Kidney epithelial cell (primary cell): ENCODE measurements at regions not wholly inside any gene's neighbourhood (a gene's known extent, or its start where the extent isn't known, plus 50 kb on each side); places are given as distances from the start of the nearest gene placed in this dataset.

Experiments
- DNase-seq: peaks from one replicate; pipeline ENCODE4 v3.0.0-alpha.2; 2010; ENCODE audit warnings: low read depth
- H3K27me3 ChIP-seq: 2 replicates; pipeline ENCODE4 v1.6.0; 2011; ENCODE audit warnings: low read length; ENCODE audit not compliant: control insufficient read depth, insufficient read depth
- H3K36me3 ChIP-seq: 2 replicates; pipeline ENCODE4 v1.5.1; 2011; ENCODE audit warnings: low read length; ENCODE audit not compliant: control insufficient read depth, insufficient read depth
- H3K4me3 ChIP-seq: 2 replicates; pipeline ENCODE4 v1.5.1; 2011; ENCODE audit warnings: low read depth, mild to moderate bottlenecking, control low read depth, low read length
- TF ChIP-seq, protein P1 (sequence below): IDR thresholded peaks from 2 replicates; pipeline ENCODE4 v1.5.1; 2011; ENCODE audit warnings: mild to moderate bottlenecking, moderate library complexity, low read length, control low read depth, inconsistent platforms; ENCODE audit not compliant: insufficient read depth, poor library complexity, severe bottlenecking

DNA sequence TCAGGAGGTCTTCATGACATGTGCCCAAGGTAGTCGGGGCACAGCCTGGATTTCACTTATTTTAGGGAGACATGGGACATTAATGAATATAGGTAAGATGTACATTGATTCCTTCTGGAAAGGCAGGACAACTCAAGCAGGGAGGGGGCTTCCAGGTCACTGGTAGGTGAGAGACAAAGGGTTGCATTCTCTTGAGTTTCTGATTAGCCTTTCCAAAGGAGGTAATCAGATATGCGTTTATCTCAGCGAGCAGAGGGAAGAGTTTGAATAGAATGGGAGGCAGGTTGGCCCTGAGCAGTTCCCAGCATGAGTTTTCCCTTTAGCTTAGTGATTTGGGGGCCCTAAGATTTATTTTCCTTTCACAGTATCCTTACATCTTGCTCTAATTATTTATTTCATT is 443.8 kb upstream of the EEF2KMT start:
- TF ChIP-seq, protein P1, sequence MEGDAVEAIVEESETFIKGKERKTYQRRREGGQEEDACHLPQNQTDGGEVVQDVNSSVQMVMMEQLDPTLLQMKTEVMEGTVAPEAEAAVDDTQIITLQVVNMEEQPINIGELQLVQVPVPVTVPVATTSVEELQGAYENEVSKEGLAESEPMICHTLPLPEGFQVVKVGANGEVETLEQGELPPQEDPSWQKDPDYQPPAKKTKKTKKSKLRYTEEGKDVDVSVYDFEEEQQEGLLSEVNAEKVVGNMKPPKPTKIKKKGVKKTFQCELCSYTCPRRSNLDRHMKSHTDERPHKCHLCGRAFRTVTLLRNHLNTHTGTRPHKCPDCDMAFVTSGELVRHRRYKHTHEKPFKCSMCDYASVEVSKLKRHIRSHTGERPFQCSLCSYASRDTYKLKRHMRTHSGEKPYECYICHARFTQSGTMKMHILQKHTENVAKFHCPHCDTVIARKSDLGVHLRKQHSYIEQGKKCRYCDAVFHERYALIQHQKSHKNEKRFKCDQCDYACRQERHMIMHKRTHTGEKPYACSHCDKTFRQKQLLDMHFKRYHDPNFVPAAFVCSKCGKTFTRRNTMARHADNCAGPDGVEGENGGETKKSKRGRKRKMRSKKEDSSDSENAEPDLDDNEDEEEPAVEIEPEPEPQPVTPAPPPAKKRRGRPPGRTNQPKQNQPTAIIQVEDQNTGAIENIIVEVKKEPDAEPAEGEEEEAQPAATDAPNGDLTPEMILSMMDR, result no peak
- DNase-seq, result no peak
- Histone ChIP-seq H3K4me3 (no peak overlapping the region), H3K27me3 (no peaks in the 10 kb centered on the region), H3K36me3 (no peaks in the 10 kb centered on the region)

DNA sequence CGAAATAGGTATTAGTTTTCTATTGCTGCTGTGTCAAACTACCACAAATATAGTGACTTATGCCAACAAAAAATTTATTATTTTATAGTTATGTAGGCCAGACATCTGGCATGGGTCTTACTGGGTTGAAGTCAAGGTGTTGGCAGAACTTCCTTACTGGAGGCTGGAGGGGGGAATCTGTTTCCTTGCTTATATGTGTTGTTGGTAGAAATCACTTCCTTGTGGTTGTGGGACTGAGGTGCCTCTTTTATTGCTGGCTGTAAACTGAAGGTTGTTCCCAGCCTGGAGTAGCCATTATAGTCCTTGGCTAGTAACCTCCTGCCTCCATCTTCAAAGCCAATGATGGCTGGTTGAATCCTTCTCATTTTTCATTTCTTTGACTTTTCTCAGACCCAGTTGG is 439.8 kb upstream of the EEF2KMT start:
- H3K27me3 ChIP-seq, result no peaks in the 10 kb centered on the region
- TF ChIP-seq, protein P1, result no peak
- no peak for DNase-seq
- no peak overlapping the region for H3K4me3 ChIP-seq
- H3K36me3 ChIP-seq, result no peaks in the 10 kb centered on the region

DNA sequence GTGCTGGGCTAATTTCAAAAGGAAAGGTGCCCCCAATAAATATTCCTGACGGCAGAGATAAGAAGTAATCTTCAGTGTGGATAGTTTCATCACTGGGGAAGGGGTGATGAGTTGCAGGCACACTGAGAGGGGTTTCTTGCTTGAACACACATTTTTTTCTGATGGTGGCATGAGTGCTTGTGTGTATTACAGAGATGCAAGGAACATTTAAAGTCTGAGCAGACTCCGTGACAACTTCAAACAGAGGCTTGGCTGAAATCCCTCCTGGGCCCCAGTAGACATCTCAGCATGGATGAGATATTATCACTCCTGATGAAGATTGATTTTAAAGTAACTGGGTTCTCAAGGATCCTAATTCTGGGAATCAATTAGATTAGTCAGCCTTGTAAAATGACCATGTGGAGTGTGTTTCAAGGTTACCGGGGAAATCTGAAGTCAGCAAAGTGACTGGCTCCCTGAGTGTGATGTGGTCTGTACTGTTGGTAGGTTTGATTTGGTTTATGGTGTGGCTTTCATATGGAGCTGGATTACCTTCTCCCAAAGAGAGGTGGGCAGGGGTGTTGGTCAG is 435.8 kb upstream of the EEF2KMT start:
- Histone ChIP-seq H3K36me3 (no peaks in the 10 kb centered on the region), H3K27me3 (no peaks in the 10 kb centered on the region), H3K4me3 (no peak overlapping the region)
- TF ChIP-seq, protein P1, result no peak
- DNase-seq, result no peak

DNA sequence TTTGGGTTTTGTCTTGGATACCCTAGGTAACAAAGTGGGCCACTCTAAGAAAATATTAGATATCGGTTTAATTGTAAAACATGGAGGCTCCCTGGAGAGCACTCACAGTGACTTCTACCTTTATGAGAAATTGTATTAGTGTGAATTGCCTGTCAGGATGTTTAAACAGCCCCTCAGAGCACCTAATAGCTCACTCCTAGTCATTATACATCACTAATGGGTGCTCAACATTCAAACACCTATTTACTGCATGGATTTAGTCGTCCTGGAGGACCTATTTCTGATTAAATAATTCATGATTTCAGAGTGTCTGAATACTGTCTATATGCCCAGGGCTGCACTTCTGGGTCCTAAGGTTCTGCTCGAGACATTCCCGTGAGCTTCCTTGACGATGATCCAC is 430.2 kb upstream of the EEF2KMT start:
- H3K4me3 ChIP-seq, result no peak overlapping the region
- no peaks in the 10 kb centered on the region for H3K27me3 ChIP-seq
- DNase-seq, result no peak

DNA sequence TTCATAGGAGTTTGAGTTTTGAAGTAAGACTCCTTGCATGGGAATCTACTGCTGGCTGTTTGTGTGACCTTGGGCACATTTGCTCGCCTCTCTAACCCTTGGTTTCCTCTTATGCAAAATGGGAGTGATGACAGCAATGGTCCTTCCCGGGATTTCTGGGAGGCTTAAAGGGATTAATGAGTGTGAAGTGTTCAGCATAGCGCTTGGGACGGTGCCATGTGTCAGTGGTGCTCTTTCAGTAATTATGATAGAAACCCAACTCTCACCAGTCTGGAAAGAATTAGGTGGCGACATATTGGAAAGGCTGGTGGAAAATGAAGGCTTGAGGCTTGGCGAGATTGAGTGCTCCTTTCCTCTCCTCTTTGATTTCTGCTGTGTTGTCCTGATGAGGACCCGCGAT is 429.2 kb upstream of the EEF2KMT start:
- DNase-seq, result no peak
- no peak overlapping the region for H3K4me3 ChIP-seq
- no peaks in the 10 kb centered on the region for H3K27me3 ChIP-seq
- TF ChIP-seq, protein P1, result no peak
- H3K36me3 ChIP-seq, result no peaks in the 10 kb centered on the region

More for the DNA sequence above, 430.2 kb upstream of the EEF2KMT start:
- no peaks in the 10 kb centered on the region for H3K36me3 ChIP-seq
- TF ChIP-seq, protein P1, result no peak

DNA sequence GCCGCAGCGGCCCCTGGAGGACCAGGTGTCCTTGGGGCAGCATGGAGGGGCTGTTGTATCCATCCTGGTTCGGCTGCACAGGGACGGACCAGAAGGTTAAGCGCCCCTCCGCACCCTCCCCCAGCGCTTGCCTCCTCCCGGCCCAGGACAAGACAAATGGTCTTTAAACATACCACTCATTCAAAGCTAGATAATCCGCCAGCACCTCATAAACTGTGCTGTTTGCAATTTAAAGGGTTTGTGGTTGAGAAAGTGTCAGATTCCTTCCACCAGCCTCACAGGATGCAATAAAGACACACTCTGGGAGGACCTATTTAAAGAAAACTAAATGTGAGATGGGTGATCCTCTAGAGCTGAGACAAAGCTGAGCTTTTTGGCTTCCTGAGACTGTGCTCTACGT is 426.2 kb upstream of the EEF2KMT start:
- Histone ChIP-seq H3K36me3 (no peaks in the 10 kb centered on the region), H3K27me3 (no peaks in the 10 kb centered on the region), H3K4me3 (no peak overlapping the region)
- TF ChIP-seq, protein P1, result no peak
- no peak for DNase-seq
